ENCODE measurements at regions not wholly inside any gene's neighbourhood (a gene's known extent, or its start where the extent isn't known, plus 50 kb on each side); places are given as distances from the start of the nearest gene placed in this dataset.

DNA sequence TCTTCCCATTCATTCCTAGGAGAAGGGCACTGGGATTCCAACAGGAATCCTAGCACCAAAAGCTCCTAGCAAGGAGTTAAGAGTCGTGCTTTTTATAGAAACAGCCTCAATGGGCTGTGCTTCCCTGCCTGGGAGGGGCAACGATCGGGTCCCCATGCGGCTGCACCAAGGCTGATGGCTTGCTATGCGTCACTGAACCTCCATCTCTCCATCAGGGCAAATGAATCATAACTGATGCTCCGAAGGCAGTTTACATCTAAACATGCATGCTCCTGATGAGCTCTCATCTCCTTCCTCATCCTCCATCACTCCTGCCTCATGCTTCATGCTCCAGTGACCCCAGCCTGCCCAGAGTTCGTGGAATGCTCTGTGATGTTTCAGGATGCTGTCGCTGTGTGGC, 270.5 kb downstream of the FOXL1 start (continued):
- TF ChIP-seq RFX5 (IDR thresholded peaks at IDR 0.05; ENCODE audit: low read depth, low read length), result no peak
- TF ChIP-seq KLF5 (IDR thresholded peaks at IDR 0.05; ENCODE audit: partially characterized antibody), result no peak
- TF ChIP-seq ZNF207 (IDR thresholded peaks at IDR 0.05; ENCODE audit: borderline replicate concordance), result no peak
- no peak for TF ChIP-seq DPF2 (IDR thresholded peaks at IDR 0.05)
- TF ChIP-seq ZNF24 (IDR thresholded peaks at IDR 0.05), result no peak

DNA sequence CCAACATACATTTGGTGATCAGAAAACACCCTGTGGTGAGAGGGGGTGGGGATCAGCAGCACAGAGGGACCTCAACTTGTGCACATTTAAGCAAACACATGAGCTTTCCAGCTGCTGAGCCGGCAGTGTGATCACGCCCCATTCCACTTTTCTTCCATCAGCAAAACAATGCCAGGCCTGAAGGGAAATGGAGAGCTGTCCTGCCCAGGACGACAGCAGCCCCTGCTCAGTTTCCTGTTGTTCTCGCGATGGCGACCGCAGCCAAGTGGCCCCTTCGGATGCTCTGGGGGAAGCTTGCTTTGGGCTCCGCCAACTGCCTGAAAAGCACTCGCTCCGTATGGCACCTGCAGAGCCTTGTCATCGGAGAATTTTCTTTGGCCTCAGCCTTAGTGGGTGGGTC, 272.3 kb downstream of the FOXL1 start:
- Histone ChIP-seq H3K27me3 (replicated peaks in 1 of 2; ENCODE audit: control insufficient read depth in 2 of 2, insufficient read depth in 2 of 2, low read length in 1 of 2) (no peaks in the 10 kb centered on the region), H3K27ac (ENCODE audit: control insufficient read depth, insufficient read depth) (no peak overlapping the region), H3K9me3 (replicated peaks; ENCODE audit: control insufficient read depth, insufficient read depth, low read length) (no peaks in the 10 kb centered on the region), H3K9ac (ENCODE audit: control insufficient read depth, insufficient read depth, low read length) (no peak overlapping the region), H3K4me2 (ENCODE audit: control insufficient read depth, insufficient read depth) (no peak overlapping the region), H3K4me1 (ENCODE audit: control insufficient read depth, insufficient read depth, low read length) (no peaks in the 10 kb centered on the region), H3K79me2 (ENCODE audit: control insufficient read depth, insufficient read depth, low read length) (no peaks in the 10 kb centered on the region), H2AFZ (ENCODE audit: control insufficient read depth, low read depth, low read length) (no peak overlapping the region), H3K4me3 (no peak overlapping the region), H3K36me3 (ENCODE audit: control insufficient read depth in 2 of 2, insufficient read depth in 2 of 2, low read length in 1 of 2) (no peaks in the 10 kb centered on the region), H4K20me1 (ENCODE audit: control insufficient read depth, insufficient read depth) (no peaks in the 10 kb centered on the region)
- ATAC-seq, result no peak
- in situ Hi-C loops (cut with MboI), result no loop called here
- ChIA-PET RAD21 (ENCODE audit: unreplicated experiment) (no interaction called here), CTCF (interaction anchor here (1.1 kb wide), 1 partner anchor 18 kb away, joined by 3 read pairs; no protein-coding TSS in a partner anchor), POLR2A (no interaction called here), SMC1A (ENCODE audit: uncharacterized antibody, unreplicated experiment) (no interaction called here)
- TF ChIP-seq ZNF384 (IDR thresholded peaks at IDR 0.05; ENCODE audit: borderline replicate concordance, low read depth, low read length) (no peak), TARDBP (IDR thresholded peaks at IDR 0.05; ENCODE audit: borderline replicate concordance) (no peak), CHD4 (IDR thresholded peaks at IDR 0.05) (no peak), IRF4 (IDR thresholded peaks at IDR 0.05; ENCODE audit: low read depth, low read length) (no peak), PAX8 (IDR thresholded peaks at IDR 0.05) (no peak), BHLHE40 (IDR thresholded peaks at IDR 0.05; ENCODE audit: borderline replicate concordance in 1 of 2, low read depth in 2 of 2, low read length in 1 of 2) (no peak), ESRRA (IDR thresholded peaks at IDR 0.05; ENCODE audit: low read length) (no peak), POLR2AphosphoS2 (IDR thresholded peaks at IDR 0.05; ENCODE audit: low read depth, low read length) (no peak), GATAD2B (conservative IDR thresholded peaks at IDR 0.05; ENCODE audit: low read depth) (no peak), SIX5 (IDR thresholded peaks at IDR 0.05; ENCODE audit: low read depth, low read length, severe bottlenecking) (no peak), TCF7 (IDR thresholded peaks at IDR 0.05; ENCODE audit: borderline replicate concordance) (no peak), EGR1 (IDR thresholded peaks at IDR 0.05; ENCODE audit: borderline replicate concordance in 1 of 2, low read depth in 2 of 2, low read length in 2 of 2) (no peak), ZNF24 (IDR thresholded peaks at IDR 0.05) (no peak), TCF3 (IDR thresholded peaks at IDR 0.05; ENCODE audit: borderline replicate concordance, insufficient read depth, low read depth, low read length) (no peak), CBX3 (IDR thresholded peaks at IDR 0.05; ENCODE audit: borderline replicate concordance, low read depth) (no peak), HDGF (IDR thresholded peaks at IDR 0.05) (no peak)
- TF ChIP-seq, protein P1, sequence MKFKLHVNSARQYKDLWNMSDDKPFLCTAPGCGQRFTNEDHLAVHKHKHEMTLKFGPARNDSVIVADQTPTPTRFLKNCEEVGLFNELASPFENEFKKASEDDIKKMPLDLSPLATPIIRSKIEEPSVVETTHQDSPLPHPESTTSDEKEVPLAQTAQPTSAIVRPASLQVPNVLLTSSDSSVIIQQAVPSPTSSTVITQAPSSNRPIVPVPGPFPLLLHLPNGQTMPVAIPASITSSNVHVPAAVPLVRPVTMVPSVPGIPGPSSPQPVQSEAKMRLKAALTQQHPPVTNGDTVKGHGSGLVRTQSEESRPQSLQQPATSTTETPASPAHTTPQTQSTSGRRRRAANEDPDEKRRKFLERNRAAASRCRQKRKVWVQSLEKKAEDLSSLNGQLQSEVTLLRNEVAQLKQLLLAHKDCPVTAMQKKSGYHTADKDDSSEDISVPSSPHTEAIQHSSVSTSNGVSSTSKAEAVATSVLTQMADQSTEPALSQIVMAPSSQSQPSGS (IDR thresholded peaks at IDR 0.05; ENCODE audit: low read length), result no peak
- BruUV-seq (replicated peaks), result no TSS peak
- no peak for DNase-seq (ENCODE audit: low read depth, low spot score)
- 28% methylated on average over 12 of the region's 12 CpGs for WGBS (ENCODE audit: insufficient coverage, insufficient replicate concordance, low lambda C conversion rate, missing lambda C conversion rate)
- intact Hi-C loops (cut with micrococcal nuclease; ENCODE audit: unreplicated experiment), result no loop called here
- FAIRE-seq, result no peak
